NCI-H2196 (cell line): ENCODE measurements at regions not wholly inside any gene's neighbourhood (a gene's known extent, or its start where the extent isn't known, plus 50 kb on each side); places are given as distances from the start of the nearest gene placed in this dataset.

Source experiments
- DNase-seq: peaks from one replicate; lab custom pipeline; 2025; ENCODE audit not compliant: unreplicated experiment; lab: John Stamatoyannopoulos, UW

DNA sequence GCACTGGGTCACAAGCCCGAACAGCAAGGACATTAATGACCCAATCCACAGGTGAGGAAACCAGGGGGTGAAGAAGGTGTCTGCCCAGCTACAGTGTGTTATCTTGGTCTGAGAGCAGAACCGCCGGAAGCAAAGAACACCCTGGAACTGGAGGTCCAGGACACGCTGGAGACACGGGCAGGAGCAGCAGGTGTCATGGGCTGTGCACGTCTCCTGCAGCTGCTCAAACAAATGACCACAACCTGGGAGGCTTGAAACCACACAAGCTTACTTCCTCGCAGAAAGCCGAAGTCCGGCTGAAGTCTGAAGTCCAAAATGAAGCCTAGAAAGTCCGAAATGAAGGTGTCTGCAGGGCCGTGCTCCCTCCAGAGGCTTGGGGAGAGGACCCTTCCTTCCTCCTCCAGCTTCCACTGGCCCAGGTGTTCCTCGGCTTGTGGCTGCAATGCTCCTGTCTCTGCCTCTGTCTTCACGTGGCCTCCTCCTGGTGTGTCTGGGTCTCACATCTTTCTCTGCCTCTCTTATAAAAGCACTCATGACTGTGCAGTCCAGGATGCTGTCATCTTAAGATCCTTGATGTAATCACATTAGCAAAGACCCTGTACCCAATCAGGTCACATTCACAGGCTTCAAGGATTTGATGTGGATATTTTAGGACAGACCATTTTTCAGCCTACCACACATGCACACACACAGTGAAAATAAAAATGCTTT, 351.2 kb downstream of the C16orf95 start:
- no peak for DNase-seq

- DNase-seq = no peak
Observed at GRCh38 chr16:86966777-86967176, 350.4 kb downstream of the C16orf95 start.

GRCh38 chr16:86968866-86969265, 348.3 kb downstream of the C16orf95 start:
- DNase-seq = no peak

GRCh38 chr16:86969716-86970115, 347.5 kb downstream of the C16orf95 start:
- DNase-seq = no peak

DNA sequence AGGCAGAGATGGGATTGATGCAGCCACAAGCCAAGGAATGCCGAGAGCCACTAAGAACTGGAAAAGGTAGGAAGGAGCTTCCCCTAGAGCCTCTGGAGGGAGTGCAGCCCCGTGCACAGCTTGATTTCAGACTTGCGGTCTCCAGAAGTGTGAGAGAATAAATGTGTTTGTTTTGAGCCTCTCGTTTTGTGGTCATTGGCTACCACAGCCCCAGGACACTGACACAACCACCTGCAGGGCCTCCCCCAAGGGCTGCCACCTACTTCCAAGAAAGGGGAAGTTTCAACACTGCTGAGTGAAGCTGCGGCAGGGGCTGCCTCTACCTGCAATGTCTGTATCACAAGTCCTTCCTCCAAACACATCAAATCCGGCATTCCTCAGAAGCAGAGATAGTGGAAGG, 346.9 kb downstream of the C16orf95 start:
- no peak for DNase-seq

- DNase-seq = no peak
Observed at GRCh38 chr16:86970726-86971125, 346.5 kb downstream of the C16orf95 start.

DNA sequence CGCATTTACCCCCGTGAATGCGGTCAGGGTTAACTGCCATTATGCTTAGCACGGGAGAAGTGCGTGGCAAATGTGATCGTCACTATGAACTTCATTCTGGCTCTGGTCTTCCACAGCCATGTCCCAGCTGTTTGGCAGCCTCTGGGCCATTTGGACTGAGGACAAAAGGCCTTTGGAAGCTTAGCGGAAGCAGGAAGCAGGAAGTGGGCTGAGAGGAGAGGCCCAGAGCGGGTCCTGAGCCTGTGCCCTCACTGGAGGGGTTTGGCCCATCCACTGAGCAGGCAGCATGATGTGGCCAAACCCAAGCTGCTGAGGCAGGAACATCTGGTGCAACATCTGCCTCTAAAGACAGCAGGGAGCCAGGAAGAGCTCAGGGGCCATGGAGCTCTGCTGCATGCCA, 345.9 kb downstream of the C16orf95 start:
- DNase-seq = no peak

GRCh38 chr16:86974120-86974519, 343.1 kb downstream of the C16orf95 start:
- no peak for DNase-seq

DNA sequence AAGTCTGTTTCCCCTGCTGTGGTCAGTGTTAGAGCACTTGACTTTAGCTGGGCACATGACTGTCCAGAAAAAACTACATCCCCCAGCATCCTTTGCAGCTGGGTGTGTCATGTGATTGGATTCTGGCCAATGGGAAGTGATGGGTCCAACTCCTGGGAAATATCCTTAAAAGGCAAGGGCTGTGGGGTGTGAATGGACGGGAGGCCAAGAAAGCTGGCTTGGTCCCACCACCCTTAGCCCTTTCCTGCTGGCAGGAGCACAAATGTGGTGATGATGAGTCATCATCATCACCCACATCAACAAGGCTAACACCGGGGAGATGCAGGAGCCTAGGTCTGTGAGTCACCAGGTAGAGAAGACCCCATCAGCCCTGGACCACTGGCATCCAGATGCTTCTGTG, 341.7 kb downstream of the C16orf95 start:
- DNase-seq = no peak

GRCh38 chr16:86977076-86977676, 340.0 kb downstream of the C16orf95 start:
- no peak for DNase-seq

- DNase-seq = no peak
Observed at GRCh38 chr16:86978445-86979030, 338.7 kb downstream of the C16orf95 start.

- no peak for DNase-seq
Observed at GRCh38 chr16:86979061-86979460, 338.1 kb downstream of the C16orf95 start.

- no peak for DNase-seq
Observed at GRCh38 chr16:86979984-86980553, 337.1 kb downstream of the C16orf95 start.

DNA sequence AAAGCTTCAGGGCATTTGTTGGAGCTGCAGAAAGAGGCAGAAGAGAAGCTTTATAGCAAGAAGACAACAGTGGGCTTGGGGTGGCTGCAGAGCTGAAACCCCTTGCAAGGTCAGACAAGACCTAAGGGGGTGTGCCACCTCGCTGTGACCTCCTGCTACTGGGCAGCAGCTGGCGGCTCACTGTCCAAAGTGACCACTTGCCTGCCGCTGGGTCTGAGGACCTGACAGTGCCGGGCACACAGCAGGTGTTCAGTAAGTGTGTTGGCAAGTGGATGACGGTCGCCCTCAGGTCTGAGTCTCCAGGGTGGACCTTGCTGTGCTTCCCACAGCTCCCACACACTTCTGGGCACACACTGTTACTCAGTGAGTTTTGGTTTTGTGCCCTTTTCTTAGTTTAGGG, 336.5 kb downstream of the C16orf95 start:
- DNase-seq = no peak

DNA sequence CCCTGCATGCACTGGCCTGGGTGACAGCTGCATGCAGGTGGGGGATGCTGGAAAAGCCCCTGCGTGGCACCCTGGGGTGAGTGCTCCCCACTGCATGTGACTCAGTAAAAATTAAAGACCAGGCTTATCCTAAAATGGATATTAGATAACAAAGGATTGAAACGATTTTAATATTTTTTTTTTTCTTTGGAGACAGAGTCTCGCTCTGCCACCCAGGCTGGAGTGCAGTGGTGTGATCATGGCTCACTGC, 334.9 kb downstream of the C16orf95 start:
- no peak for DNase-seq

DNA sequence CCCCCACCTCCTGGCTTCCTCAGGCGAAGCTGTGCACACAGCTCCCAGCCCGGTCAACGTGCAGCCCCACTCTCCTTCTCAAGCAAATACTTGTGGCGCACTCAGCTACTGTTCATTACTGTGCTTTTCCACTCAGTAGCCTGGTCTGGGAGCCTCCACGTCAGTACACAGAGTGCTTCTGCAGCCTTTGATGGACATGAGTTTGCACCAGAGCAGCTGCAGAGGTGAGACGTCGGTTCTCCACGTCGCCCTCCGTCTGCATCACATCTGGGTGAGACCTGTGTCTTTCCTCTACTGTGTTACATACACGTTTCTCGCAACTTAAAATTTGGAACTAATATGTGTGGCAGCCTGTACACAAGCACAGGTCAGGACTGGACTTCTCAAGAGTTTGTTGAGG, 334.3 kb downstream of the C16orf95 start:
- no peak for DNase-seq

DNA sequence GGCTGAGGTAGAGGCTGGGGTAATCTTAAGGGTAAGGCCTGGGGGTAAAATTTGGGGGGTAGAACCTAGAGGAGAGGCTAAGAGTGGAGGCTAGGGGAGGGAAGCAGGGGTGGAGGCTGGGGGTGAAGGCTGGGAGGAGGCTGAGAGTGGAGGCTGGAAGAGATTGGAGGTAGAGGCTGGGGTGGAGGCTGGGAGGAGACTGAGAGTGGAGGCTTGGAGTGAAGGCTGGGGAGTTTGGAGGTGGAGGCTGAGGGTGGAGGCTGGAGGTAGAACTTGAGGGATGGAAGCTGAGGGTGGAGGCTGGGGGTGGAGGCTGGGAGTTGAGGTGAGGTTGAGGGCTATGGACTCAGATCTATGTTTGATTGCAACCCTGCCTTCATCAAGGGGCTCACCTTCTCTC, 333.6 kb downstream of the C16orf95 start:
- DNase-seq = no peak

DNA sequence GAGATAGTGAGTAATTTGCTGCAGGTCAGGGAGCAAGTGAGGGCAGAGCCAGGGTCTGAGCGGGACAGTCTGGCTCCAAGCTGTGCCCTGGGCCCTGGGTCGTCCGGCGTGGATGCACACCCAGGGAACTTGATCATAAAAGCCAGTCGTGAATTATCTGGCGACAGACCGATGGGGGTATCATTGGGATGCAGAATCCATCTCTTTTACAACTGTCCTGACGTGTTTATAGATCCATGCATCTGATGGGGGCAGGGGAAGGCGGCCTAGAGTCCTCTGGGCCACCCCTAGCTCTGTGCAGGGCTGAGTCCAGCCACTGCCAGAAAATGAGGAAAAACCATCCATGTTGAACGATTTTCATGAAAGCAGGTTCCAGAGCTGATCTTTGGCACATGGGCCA, 332.8 kb downstream of the C16orf95 start:
- DNase-seq = no peak

DNA sequence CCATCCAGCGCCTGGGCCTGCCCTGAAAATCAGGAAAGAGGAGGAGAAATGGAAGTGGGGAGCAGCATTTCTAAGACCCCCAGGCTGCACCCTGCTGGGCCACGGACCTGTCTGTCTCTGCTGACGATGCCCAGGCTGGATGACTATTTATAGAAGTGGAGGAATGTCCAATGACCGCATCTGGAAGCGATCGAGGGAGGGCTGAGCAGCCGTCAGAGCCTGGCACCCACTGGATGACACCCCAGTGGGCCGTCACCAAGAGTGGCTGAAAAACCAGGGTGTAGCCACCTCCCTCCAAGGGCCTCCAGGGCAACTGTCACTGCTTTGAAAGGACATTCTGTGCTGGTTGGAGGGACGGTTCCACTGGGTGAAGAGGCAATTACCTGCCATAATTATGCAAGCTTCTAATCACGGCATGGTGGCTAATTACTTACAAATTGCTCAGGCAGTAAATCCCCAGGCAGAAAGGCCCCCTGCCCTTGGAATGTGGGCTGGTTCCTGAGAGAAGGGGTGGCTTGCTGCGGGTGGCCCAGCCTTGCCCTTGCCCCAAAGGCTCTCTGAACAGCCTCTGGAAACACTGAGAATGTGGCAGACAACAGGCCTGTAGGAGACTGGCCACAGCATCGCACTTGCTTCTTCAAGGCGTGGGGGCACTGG, 332.1 kb downstream of the C16orf95 start:
- DNase-seq = no peak

DNA sequence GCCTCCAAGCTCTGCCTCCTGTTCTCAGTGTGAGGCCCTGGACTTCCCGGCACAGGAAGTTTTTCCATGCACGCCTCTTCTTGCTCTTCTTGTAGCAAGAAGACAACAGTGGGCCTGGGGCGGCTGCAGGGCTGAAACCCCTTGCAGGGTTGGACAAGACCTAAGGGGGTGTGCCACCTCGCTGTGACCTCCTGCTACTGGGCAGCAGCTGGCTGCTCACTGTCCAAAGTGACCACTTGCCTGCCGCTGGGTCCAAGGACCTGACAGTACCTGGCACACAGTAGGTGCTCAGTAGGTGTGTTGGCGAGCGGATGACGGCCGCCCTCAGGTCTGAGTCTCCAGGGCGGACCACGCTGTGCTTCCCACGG, 331.6 kb downstream of the C16orf95 start:
- no peak for DNase-seq

DNA sequence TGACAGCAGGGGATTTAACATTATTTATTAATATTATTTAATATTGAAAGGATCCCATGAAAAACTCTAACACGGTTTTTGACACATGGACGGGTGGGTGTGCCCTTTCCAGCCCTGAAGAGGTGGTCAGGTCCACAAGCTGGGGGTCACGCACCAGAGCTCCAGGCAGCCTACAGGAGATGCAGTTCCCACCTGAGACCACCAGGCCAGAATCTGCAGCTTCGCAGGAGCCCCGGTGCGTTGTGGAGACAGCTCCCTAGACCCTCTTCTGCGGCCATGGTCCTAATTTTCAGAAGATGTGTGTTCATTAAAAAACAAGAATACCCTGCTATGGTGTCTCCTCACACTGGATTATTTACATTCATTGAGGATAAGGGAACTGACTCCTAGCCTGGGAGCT, 331.1 kb downstream of the C16orf95 start:
- no peak for DNase-seq

- no peak for DNase-seq
Observed at GRCh38 chr16:86986809-86987487, 330.2 kb downstream of the C16orf95 start.
